Left lung (tissue), 4 donors: ENCODE measurements at regions not wholly inside any gene's neighbourhood (a gene's known extent, or its start where the extent isn't known, plus 50 kb on each side); places are given as distances from the start of the nearest gene placed in this dataset.

Experiments used
- ATAC-seq: fragments of 200-7000 bp; cut with Tn5 transposase; one replicate; pipeline ENCODE4 v1.9.1; 2020; ENCODE audit warnings: moderate library complexity
- DNase-seq, 4 donors: peaks; one replicate each; pipeline ENCODE4 v3.0.0-alpha.2; 2013 to 2020
- H3K27ac ChIP-seq, 2 donors: fragments of 200-600 bp; sonication (generic) in 1 of 2; one replicate each; pipeline versions ENCODE4 v1.5.0 to v1.8.0; 2020 to 2021
- H3K27me3 ChIP-seq, 2 donors: fragments of 200-600 bp; sonication (generic) in 1 of 2; one replicate each; pipeline versions ENCODE4 v1.5.0 to v1.8.0; 2020 to 2021
- H3K36me3 ChIP-seq, 2 donors: fragments of 200-600 bp; sonication (generic) in 1 of 2; one replicate each; pipeline versions ENCODE4 v1.5.0 to v1.8.0; 2020 to 2021
- H3K4me1 ChIP-seq, 2 donors: fragments of 200-600 bp; one replicate each; pipeline ENCODE4 v1.8.0; 2021
- H3K4me3 ChIP-seq, 2 donors: fragments of 200-600 bp; sonication (generic) in 1 of 2; one replicate each; pipeline versions ENCODE4 v1.5.0 to v1.8.0; 2020 to 2021; ENCODE audit warnings: mild to moderate bottlenecking in 1 of 2
- H3K9me3 ChIP-seq, 2 donors: fragments of 200-600 bp; sonication (generic) in 1 of 2; one replicate each; pipeline versions ENCODE4 v1.5.0 to v1.8.0; 2020 to 2021
- intact Hi-C, 2 donors: fragments of 100-400 bp; cut with DNase I; formaldehyde crosslinking; loops; one replicate each; pipeline versions ENCODE4 v1.11.2 to v1.14.2; 2022
- TF ChIP-seq, protein P1 (sequence below), 2 donors: fragments of 200-600 bp; sonication (generic) in 1 of 2; IDR thresholded peaks; one replicate each; pipeline versions ENCODE4 v1.5.0 to v1.8.0; 2021; ENCODE audit warnings: antibody characterized with exemption in 2 of 2
- donor health status: DM: no; HTN: yes; CAD: no.
- donor health status: DM: no; HTN: no; CAD: no.

DNA sequence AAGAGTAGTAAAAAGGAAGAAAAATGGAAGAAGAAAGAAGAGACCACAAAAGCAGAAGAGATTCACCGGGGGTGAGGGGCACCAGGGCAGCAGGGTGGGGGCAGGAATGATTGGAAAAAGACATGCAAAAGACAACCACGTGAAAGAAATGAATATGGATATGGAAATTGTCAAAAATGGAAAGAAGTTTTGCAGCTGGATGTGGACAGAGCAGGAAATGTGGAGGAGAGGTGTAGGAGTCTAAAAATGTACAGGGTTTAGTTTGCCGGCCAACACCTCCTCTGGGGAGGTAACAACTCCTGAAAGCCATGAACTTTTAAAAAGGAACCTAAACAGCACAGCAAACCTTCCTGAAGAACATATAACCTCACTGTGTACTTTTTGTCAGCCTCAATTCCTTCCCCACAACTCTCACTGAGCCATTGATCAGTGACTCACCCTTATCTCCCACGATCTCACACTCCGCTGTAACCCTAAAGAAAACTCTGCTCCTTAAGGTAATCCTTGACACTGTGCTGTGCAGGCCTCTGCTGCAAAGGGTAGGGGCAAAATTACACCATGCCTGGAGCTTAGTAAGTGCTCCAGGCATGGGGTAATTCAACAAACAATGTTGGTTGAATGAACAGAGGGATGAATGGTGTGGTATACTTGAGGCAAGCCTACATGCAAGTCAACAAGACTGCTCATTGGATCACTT, 100.2 kb upstream of the BOC start:
- Histone ChIP-seq H3K27ac (no peak overlapping the region), H3K36me3 (no peaks in the 10 kb centered on the region), H3K27me3 (no peaks in the 10 kb centered on the region), H3K9me3 (no peaks in the 10 kb centered on the region), H3K4me1 (no peaks in the 10 kb centered on the region), H3K4me3 (no peak overlapping the region)
- ATAC-seq: no peak
- TF ChIP-seq, protein P1, sequence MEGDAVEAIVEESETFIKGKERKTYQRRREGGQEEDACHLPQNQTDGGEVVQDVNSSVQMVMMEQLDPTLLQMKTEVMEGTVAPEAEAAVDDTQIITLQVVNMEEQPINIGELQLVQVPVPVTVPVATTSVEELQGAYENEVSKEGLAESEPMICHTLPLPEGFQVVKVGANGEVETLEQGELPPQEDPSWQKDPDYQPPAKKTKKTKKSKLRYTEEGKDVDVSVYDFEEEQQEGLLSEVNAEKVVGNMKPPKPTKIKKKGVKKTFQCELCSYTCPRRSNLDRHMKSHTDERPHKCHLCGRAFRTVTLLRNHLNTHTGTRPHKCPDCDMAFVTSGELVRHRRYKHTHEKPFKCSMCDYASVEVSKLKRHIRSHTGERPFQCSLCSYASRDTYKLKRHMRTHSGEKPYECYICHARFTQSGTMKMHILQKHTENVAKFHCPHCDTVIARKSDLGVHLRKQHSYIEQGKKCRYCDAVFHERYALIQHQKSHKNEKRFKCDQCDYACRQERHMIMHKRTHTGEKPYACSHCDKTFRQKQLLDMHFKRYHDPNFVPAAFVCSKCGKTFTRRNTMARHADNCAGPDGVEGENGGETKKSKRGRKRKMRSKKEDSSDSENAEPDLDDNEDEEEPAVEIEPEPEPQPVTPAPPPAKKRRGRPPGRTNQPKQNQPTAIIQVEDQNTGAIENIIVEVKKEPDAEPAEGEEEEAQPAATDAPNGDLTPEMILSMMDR (IDR thresholded peaks at IDR 0.05): no peak
- intact Hi-C loops: no loop called here
- DNase-seq: no peak

- no peaks in the 10 kb centered on the region for H3K4me1 ChIP-seq
- no peak overlapping the region for H3K27ac ChIP-seq
- ATAC-seq (no peak), DNase-seq (no peak)
- intact Hi-C loops: no loop called here
- TF ChIP-seq, protein P1 (IDR thresholded peaks at IDR 0.05): no peak
- H3K9me3 ChIP-seq: no peaks in the 10 kb centered on the region
- no peaks in the 10 kb centered on the region for H3K27me3 ChIP-seq
- H3K4me3 ChIP-seq: no peak overlapping the region
- H3K36me3 ChIP-seq: no peaks in the 10 kb centered on the region
Observed at GRCh38 chr3:113113361-113113760, 98.0 kb upstream of the BOC start.

DNA sequence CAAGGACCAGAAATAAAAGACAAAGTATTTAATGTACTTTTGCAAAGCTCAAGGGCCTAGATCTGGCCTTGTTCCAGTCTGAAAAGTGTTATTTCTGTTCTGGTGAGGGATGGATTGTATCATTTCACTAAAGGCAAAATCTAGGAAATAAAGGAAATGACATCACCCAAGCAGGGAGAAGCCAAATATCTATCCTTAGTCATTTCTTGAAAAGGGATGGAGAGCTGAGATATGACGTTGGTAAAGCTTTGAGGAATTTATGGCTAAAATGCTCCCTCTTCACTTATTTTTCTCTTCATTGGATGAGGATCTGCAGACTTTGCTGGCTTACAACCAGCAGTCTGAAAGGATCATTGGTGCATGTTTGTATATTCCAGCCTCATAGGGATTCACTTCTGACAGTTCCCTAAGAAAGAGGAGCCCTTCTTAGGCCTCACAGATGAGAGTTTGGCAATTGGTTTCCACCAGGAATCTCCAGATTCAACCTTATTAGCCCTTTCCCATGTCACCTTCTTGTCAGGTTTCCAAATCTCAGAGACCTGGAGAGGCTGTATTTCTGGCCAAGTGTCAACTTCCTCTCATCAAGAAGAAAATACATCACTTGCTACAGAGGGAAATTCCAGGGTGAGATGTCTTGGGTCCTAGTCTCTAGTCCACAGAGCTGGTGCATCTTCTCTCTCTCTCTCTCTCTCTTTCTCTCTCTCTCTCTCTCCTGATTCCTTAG, 93.7 kb upstream of the BOC start:
- Histone ChIP-seq H3K4me1 (no peaks in the 10 kb centered on the region), H3K9me3 (no peaks in the 10 kb centered on the region), H3K36me3 (no peaks in the 10 kb centered on the region), H3K27me3 (no peaks in the 10 kb centered on the region), H3K4me3 (no peak overlapping the region), H3K27ac (no peak overlapping the region)
- peak; percentile 35 for ATAC-seq
- TF ChIP-seq, protein P1 (IDR thresholded peaks at IDR 0.05): no peak
- intact Hi-C loops: no loop called here
- peak in 1 of 4 donors; percentile 45 for DNase-seq

DNA sequence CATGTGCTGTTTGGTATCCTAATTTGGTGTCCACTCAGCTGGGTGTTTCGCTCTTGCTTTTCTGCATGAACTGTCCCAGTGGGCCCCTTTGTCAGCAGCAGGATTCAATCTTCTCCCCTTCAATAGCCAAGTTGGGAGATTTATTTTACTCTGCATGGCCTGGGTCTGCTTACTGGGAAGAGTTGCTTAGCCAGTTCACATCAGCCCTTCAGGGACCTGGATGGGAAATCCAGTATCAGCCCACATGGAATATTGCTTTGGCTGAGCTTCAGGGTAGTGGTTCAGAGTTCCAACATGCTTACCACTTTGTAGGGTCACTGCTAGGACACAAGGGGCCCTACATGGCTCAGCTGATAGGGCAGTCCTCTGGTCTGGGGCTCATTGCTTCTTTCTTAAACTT, 93.0 kb upstream of the BOC start:
- ATAC-seq (no peak), DNase-seq (no peak)
- Histone ChIP-seq H3K27me3 (no peaks in the 10 kb centered on the region), H3K36me3 (no peaks in the 10 kb centered on the region), H3K9me3 (no peaks in the 10 kb centered on the region), H3K27ac (no peak overlapping the region), H3K4me1 (no peaks in the 10 kb centered on the region), H3K4me3 (no peak overlapping the region)
- TF ChIP-seq, protein P1 (IDR thresholded peaks at IDR 0.05): no peak
- intact Hi-C loops: no loop called here

DNA sequence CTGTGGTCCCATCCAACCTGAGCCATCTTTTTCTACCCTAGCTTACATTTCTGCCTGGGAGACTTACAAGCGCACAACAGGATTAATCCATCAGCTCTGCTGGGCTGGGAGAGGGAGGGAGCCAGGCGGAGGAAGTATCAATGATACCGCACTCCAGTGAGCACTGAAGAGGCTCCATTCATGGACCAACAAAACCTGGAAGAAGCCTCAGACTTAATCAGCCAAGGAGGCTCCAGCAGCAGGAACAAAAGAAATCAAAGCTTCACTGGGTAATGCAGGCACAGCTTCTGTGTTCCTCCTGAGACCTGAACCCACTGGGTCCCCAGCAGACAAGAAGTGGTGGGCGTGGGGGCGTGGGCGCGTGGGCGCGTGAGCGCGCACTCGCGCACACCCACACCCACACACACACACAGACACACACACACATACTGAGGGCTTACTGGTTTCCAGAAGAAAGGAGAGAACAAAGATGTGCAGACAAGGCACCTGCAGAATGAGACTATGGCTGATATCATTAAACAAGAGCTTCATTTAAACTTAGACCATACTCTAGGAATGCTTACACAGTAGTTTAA, 87.0 kb upstream of the BOC start:
- DNase-seq: no peak
- no peak for ATAC-seq
- H3K36me3 ChIP-seq: no peaks in the 10 kb centered on the region
- H3K4me1 ChIP-seq: no peaks in the 10 kb centered on the region
- H3K27me3 ChIP-seq: no peaks in the 10 kb centered on the region
- TF ChIP-seq, protein P1 (IDR thresholded peaks at IDR 0.05): no peak
- H3K27ac ChIP-seq: no peak overlapping the region
- H3K4me3 ChIP-seq: no peak overlapping the region
- H3K9me3 ChIP-seq: no peaks in the 10 kb centered on the region
- intact Hi-C loops: no loop called here
